Heart right ventricle (tissue), 16 donors: ENCODE measurements at regions not wholly inside any gene's neighbourhood (a gene's known extent, or its start where the extent isn't known, plus 50 kb on each side); places are given as distances from the start of the nearest gene placed in this dataset.

Experiments
- ATAC-seq, 8 donors: fragments of 200-7000 bp; cut with Tn5 transposase; one replicate each; pipeline ENCODE4 v1.9.1; 2020; ENCODE audit warnings: mild to moderate bottlenecking in 8 of 8, moderate library complexity in 8 of 8, moderate number of reproducible peaks in 1 of 8
- DNase-seq, 2 donors: peaks; one replicate each; pipeline ENCODE4 v3.0.0-alpha.2; 2020
- H3K27ac ChIP-seq, 10 donors: fragments of 200-600 bp; sonication (generic) in 2 of 10; one replicate each; pipeline versions ENCODE4 v1.5.0 to v1.8.0; 2020 to 2022; ENCODE audit warnings: mild to moderate bottlenecking in 3 of 10
- H3K27me3 ChIP-seq, 7 donors: fragments of 200-600 bp; one replicate each; pipeline ENCODE4 v1.8.0; 2021 to 2022; ENCODE audit warnings: mild to moderate bottlenecking in 2 of 7
- H3K36me3 ChIP-seq, 9 donors: fragments of 200-600 bp; sonication (generic) in 1 of 9; one replicate each; pipeline versions ENCODE4 v1.5.0 to v1.8.0; 2020 to 2022; ENCODE audit warnings: mild to moderate bottlenecking in 2 of 9
- H3K4me1 ChIP-seq, 9 donors: fragments of 200-600 bp; sonication (generic) in 1 of 9; one replicate each; pipeline versions ENCODE4 v1.5.0 to v1.8.0; 2020 to 2022; ENCODE audit warnings: mild to moderate bottlenecking in 4 of 9
- H3K4me3 ChIP-seq, 10 donors: fragments of 200-600 bp; sonication (generic) in 2 of 10; one replicate each; pipeline versions ENCODE4 v1.5.0 to v1.8.0; 2020 to 2022; ENCODE audit warnings: mild to moderate bottlenecking in 7 of 10, moderate library complexity in 2 of 10
- H3K9me3 ChIP-seq, 11 donors: fragments of 200-600 bp in 10 of 11; sonication (generic) in 2 of 11; one replicate each; pipeline versions ENCODE4 v1.5.0 to v1.8.0; 2013 to 2022; ENCODE audit warnings: mild to moderate bottlenecking in 2 of 11, control low read depth in 1 of 11, moderate library complexity in 1 of 11
- WGBS, 2 donors: extraction: QIAGEN DNeasy Blood & Tissue Kit; methylation state at CpG; one replicate each; pipeline ENCODE4 v1.1.7; 2013; ENCODE audit warnings: inconsistent platforms in 1 of 2; 5-methylcytosine and 5-hydroxymethylcytosine counted together
- intact Hi-C, 10 donors: fragments of 100-400 bp; cut with DNase I; formaldehyde crosslinking; loops; one replicate each; pipeline versions ENCODE4 v1.11.1 to v1.14.2; 2022
- TF ChIP-seq, protein P1 (sequence below), 9 donors: fragments of 200-600 bp; sonication (generic) in 2 of 9; IDR thresholded peaks; one replicate each; pipeline versions ENCODE4 v1.5.0 to v1.8.0; 2021 to 2022; ENCODE audit warnings: antibody characterized with exemption in 9 of 9, mild to moderate bottlenecking in 5 of 9, moderate library complexity in 1 of 9
- donor health status: Arrhythmogenic right ventricular cardiomyopathy.
- donor health status: ischemic (EF 13 %, LVEDD 7.1; RV severe dilation, severe dysfunction).
- donor health status: healthy with polysubstance abuse.
- donor health status: DM: no; HTN: yes; CAD: no.
- donor health status: DM: no; HTN: no; CAD: no.
- donor health status: ischemic (EF 25% LVEDD 6.9; RV normal size, moderate dysfunction).
- donor health status: ischemic (EF 25% LVEDD 5.7; RV mildly dilated, moderate dysfunction).
- donor health status: healthy.
- donor health status: DM: yes; HTN: yes; CAD: no.
- donor health status: Ischemic cardiomyopathy.
- donor health status: ischemic (EF 35%, LVEDD 5.7; RV mildly dilated, moderate dysfunction).
- donor health status: nonischemic (EF 11% LVEDD 7.7; RV severe dilation, severe dysfunction).
- donor health status: DM: yes; HTN: yes; CAD: no.
- donor health status: PGD.
- donor health status: ischemic (EF 29% LVEDD 5.4; RV normal size, mild dysfunction).
- donor health status: nonischemic (EF 23%, LVEDD 6.1; RV moderate dilation, normal function).

DNA sequence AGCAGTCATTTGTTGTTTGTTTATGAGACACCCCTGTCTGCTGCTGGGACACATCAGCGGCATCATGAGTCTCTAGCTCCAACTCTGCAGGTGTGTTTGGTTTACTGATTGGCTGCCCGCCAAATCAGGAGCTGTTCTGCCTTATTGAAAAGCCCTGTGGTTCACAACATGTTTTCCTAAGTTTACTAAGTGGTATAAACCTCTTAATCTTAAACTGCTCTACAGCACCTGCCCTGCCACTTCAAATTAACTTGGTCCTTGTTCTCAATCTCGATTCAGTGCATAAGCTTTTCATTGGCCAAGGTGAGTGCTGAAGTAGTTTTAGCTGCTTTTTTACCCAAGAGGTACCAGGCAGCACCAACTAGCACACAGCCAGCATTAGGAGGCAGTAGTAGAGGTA lies 77.8 kb upstream of the WDR72 start:
- WGBS, 2 donors: 48 to 49% methylated on average over 3 of the region's 3 CpGs
- H3K4me3 ChIP-seq: no peak overlapping the region
- DNase-seq (no peak), ATAC-seq (no peak)
- intact Hi-C loops: loop anchor here in 1 of 10 donors (10.0 kb wide), 1 partner anchor 52 kb away; no protein-coding TSS in a partner anchor
- H3K27ac ChIP-seq: no peak overlapping the region
- no peaks in the 10 kb centered on the region for H3K27me3 ChIP-seq
- no peaks in the 10 kb centered on the region for H3K36me3 ChIP-seq
- H3K4me1 ChIP-seq: peaks cover 0 to 17% (median 0%) of the 10 kb centered on the region in 9 donors
- TF ChIP-seq, protein P1, sequence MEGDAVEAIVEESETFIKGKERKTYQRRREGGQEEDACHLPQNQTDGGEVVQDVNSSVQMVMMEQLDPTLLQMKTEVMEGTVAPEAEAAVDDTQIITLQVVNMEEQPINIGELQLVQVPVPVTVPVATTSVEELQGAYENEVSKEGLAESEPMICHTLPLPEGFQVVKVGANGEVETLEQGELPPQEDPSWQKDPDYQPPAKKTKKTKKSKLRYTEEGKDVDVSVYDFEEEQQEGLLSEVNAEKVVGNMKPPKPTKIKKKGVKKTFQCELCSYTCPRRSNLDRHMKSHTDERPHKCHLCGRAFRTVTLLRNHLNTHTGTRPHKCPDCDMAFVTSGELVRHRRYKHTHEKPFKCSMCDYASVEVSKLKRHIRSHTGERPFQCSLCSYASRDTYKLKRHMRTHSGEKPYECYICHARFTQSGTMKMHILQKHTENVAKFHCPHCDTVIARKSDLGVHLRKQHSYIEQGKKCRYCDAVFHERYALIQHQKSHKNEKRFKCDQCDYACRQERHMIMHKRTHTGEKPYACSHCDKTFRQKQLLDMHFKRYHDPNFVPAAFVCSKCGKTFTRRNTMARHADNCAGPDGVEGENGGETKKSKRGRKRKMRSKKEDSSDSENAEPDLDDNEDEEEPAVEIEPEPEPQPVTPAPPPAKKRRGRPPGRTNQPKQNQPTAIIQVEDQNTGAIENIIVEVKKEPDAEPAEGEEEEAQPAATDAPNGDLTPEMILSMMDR (IDR thresholded peaks at IDR 0.05): no peak
- H3K9me3 ChIP-seq: no peaks in the 10 kb centered on the region

DNA sequence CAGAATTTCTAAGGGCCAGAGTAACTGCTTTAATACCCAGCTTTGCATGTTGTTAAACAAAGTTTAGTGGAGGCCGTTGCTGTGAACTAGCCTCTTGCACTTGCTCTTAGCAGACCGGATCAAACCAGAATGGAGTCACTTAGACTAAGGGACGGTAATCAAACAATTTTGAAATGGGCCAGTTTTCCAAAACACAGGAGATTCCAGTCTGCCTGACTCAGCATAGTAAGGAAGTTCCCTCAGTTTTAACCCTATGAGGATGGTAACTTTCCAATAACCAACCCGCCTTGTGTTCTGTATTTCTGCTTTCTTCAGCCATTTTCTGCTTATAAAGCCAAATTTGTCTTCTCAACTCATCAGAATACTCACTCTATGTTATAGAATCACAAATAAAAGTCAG lies 77.2 kb upstream of the WDR72 start:
- TF ChIP-seq, protein P1 (IDR thresholded peaks at IDR 0.05): no peak
- intact Hi-C loops: loop anchor here in 1 of 10 donors (10.0 kb wide), 1 partner anchor 52 kb away; no protein-coding TSS in a partner anchor
- ATAC-seq (no peak), DNase-seq (no peak)
- H3K9me3 ChIP-seq: no peaks in the 10 kb centered on the region
- peaks cover 0 to 23% (median 0%) of the 10 kb centered on the region in 9 donors for H3K4me1 ChIP-seq
- H3K27me3 ChIP-seq: no peaks in the 10 kb centered on the region
- no peak overlapping the region for H3K27ac ChIP-seq
- WGBS, 2 donors: 46 to 53% methylated on average over 4 of the region's 4 CpGs
- H3K4me3 ChIP-seq: no peak overlapping the region
- no peaks in the 10 kb centered on the region for H3K36me3 ChIP-seq

DNA sequence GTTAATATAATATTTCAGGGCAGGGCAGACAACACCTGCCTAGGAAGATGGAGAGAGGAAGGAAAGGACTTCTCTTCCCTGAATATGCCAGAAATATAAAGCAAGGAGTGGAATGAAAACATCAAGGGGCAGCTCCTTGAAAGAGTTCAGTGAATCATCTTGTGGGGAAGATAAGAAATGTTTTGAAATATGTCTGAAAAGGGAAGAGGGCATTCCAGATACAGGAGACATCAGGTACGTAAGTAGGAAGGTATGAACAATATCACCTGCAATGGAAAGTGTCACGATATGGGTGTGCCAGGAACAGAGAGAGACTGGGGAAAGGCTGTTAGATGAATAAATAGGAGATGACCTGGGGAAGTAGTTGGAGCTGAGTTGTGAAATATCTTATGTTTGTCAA lies 75.8 kb upstream of the WDR72 start:
- ATAC-seq: no peak
- 74% methylated on average over 2 of the region's 2 CpGs for WGBS, 2 donors
- intact Hi-C loops: loop anchor here in 1 of 10 donors (10.0 kb wide), 1 partner anchor 51 kb away; no protein-coding TSS in a partner anchor

DNA sequence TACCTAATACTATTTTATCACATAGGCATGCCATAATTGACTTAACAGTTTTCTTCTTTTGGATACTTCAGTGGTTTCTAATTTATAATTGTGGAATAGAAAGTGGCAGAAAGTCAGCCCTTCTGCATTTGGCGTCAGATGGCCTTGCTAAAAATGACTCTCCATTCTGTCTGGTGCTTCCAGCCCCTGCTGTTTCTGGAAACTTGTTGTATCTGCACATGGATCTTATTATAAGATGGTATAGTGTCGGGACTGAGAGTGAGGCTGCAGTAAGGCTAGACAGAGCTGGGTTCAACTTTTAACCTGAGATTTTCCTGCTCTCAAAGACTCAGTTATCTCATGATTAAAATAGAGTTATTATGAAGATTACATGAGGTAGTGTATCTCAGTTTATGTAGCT lies 74.8 kb upstream of the WDR72 start:
- H3K4me1 ChIP-seq: peaks cover 0 to 24% (median 0%) of the 10 kb centered on the region in 9 donors
- no peak overlapping the region for H3K4me3 ChIP-seq
- no peak overlapping the region for H3K27ac ChIP-seq
- no peaks in the 10 kb centered on the region for H3K27me3 ChIP-seq
- 40 to 49% methylated on average over 2 of the region's 2 CpGs for WGBS, 2 donors
- ATAC-seq (no peak), DNase-seq (no peak)
- intact Hi-C loops: loop anchor here in 1 of 10 donors (10.0 kb wide), 1 partner anchor 49 kb away; no protein-coding TSS in a partner anchor
- H3K9me3 ChIP-seq: no peaks in the 10 kb centered on the region
- TF ChIP-seq, protein P1 (IDR thresholded peaks at IDR 0.05): no peak
- H3K36me3 ChIP-seq: no peaks in the 10 kb centered on the region

More for the DNA sequence above, 75.8 kb upstream of the WDR72 start:
- Histone ChIP-seq H3K9me3 (no peaks in the 10 kb centered on the region), H3K36me3 (no peaks in the 10 kb centered on the region), H3K27me3 (no peaks in the 10 kb centered on the region), H3K4me3 (no peak overlapping the region), H3K27ac (no peak overlapping the region), H3K4me1 (peaks cover 0 to 24% (median 0%) of the 10 kb centered on the region in 9 donors)
- DNase-seq: no peak
- TF ChIP-seq, protein P1 (IDR thresholded peaks at IDR 0.05): no peak
